ENCODE measurements at regions not wholly inside any gene's neighbourhood (a gene's known extent, or its start where the extent isn't known, plus 50 kb on each side); places are given as distances from the start of the nearest gene placed in this dataset.

GRCh38 chr1:103945774-103946173 lies 196.1 kb downstream of the AMY1C start:
- no peaks in the 10 kb centered on the region for H3K36me3 ChIP-seq (ENCODE audit: control insufficient read depth, insufficient read depth, low read length)
- H3K4me3 ChIP-seq (ENCODE audit: low read depth, low read length): no peak overlapping the region
- no peak overlapping the region for H3K9ac ChIP-seq (ENCODE audit: low read depth, low read length)
- no peaks in the 10 kb centered on the region for H3K9me3 ChIP-seq (ENCODE audit: control insufficient read depth, insufficient read depth, low read length)
- H3K4me1 ChIP-seq (ENCODE audit: control insufficient read depth, insufficient read depth, low read length): no peaks in the 10 kb centered on the region
- peaks cover 36% of the 10 kb centered on the region for H3K27me3 ChIP-seq (ENCODE audit: control insufficient read depth, insufficient read depth, low read length)

GRCh38 chr1:103948526-103948925 lies 198.8 kb downstream of the AMY1C start:
- no peak overlapping the region for H3K4me3 ChIP-seq (ENCODE audit: low read depth, low read length)
- H3K27me3 ChIP-seq (ENCODE audit: control insufficient read depth, insufficient read depth, low read length): peaks cover 11% of the 10 kb centered on the region
- no peaks in the 10 kb centered on the region for H3K36me3 ChIP-seq (ENCODE audit: control insufficient read depth, insufficient read depth, low read length)
- no peaks in the 10 kb centered on the region for H3K9me3 ChIP-seq (ENCODE audit: control insufficient read depth, insufficient read depth, low read length)
- no peaks in the 10 kb centered on the region for H3K4me1 ChIP-seq (ENCODE audit: control insufficient read depth, insufficient read depth, low read length)
- H3K9ac ChIP-seq (ENCODE audit: low read depth, low read length): no peak overlapping the region

GRCh38 chr1:103949779-103950178 lies 200.1 kb downstream of the AMY1C start:
- Histone ChIP-seq H3K4me3 (ENCODE audit: low read depth, low read length) (no peak overlapping the region), H3K4me1 (ENCODE audit: control insufficient read depth, insufficient read depth, low read length) (no peaks in the 10 kb centered on the region), H3K9me3 (ENCODE audit: control insufficient read depth, insufficient read depth, low read length) (no peaks in the 10 kb centered on the region)

GRCh38 chr1:103953386-103953785 lies 203.7 kb downstream of the AMY1C start:
- Histone ChIP-seq H3K27me3 (ENCODE audit: control insufficient read depth, insufficient read depth, low read length) (no peaks in the 10 kb centered on the region), H3K36me3 (ENCODE audit: control insufficient read depth, insufficient read depth, low read length) (no peaks in the 10 kb centered on the region), H3K4me1 (ENCODE audit: control insufficient read depth, insufficient read depth, low read length) (no peaks in the 10 kb centered on the region), H3K9me3 (ENCODE audit: control insufficient read depth, insufficient read depth, low read length) (no peaks in the 10 kb centered on the region), H3K9ac (ENCODE audit: low read depth, low read length) (no peak overlapping the region), H3K4me3 (ENCODE audit: low read depth, low read length) (no peak overlapping the region)

More at GRCh38 chr1:103949779-103950178, 200.1 kb downstream of the AMY1C start:
- H3K9ac ChIP-seq (ENCODE audit: low read depth, low read length): no peak overlapping the region
- H3K27me3 ChIP-seq (ENCODE audit: control insufficient read depth, insufficient read depth, low read length): no peaks in the 10 kb centered on the region
- no peaks in the 10 kb centered on the region for H3K36me3 ChIP-seq (ENCODE audit: control insufficient read depth, insufficient read depth, low read length)

- no peak overlapping the region for H3K9ac ChIP-seq (ENCODE audit: low read depth, low read length)
- no peak overlapping the region for H3K4me3 ChIP-seq (ENCODE audit: low read depth, low read length)
- H3K36me3 ChIP-seq (ENCODE audit: control insufficient read depth, insufficient read depth, low read length): no peaks in the 10 kb centered on the region
- no peaks in the 10 kb centered on the region for H3K4me1 ChIP-seq (ENCODE audit: control insufficient read depth, insufficient read depth, low read length)
- H3K27me3 ChIP-seq (ENCODE audit: control insufficient read depth, insufficient read depth, low read length): no peaks in the 10 kb centered on the region
- H3K9me3 ChIP-seq (ENCODE audit: control insufficient read depth, insufficient read depth, low read length): peaks cover 4% of the 10 kb centered on the region
Observed at GRCh38 chr1:103958699-103959098, 209.0 kb downstream of the AMY1C start.

GRCh38 chr1:103959565-103959964 lies 209.9 kb downstream of the AMY1C start:
- H3K9ac ChIP-seq (ENCODE audit: low read depth, low read length): no peak overlapping the region
- no peaks in the 10 kb centered on the region for H3K4me1 ChIP-seq (ENCODE audit: control insufficient read depth, insufficient read depth, low read length)
- H3K36me3 ChIP-seq (ENCODE audit: control insufficient read depth, insufficient read depth, low read length): no peaks in the 10 kb centered on the region
- no peak overlapping the region for H3K4me3 ChIP-seq (ENCODE audit: low read depth, low read length)
- H3K27me3 ChIP-seq (ENCODE audit: control insufficient read depth, insufficient read depth, low read length): no peaks in the 10 kb centered on the region
- peaks cover 4% of the 10 kb centered on the region for H3K9me3 ChIP-seq (ENCODE audit: control insufficient read depth, insufficient read depth, low read length)

- peaks cover 4% of the 10 kb centered on the region for H3K9me3 ChIP-seq (ENCODE audit: control insufficient read depth, insufficient read depth, low read length)
- H3K9ac ChIP-seq (ENCODE audit: low read depth, low read length): no peak overlapping the region
- no peaks in the 10 kb centered on the region for H3K4me1 ChIP-seq (ENCODE audit: control insufficient read depth, insufficient read depth, low read length)
- no peak overlapping the region for H3K4me3 ChIP-seq (ENCODE audit: low read depth, low read length)
- H3K27me3 ChIP-seq (ENCODE audit: control insufficient read depth, insufficient read depth, low read length): no peaks in the 10 kb centered on the region
- H3K36me3 ChIP-seq (ENCODE audit: control insufficient read depth, insufficient read depth, low read length): no peaks in the 10 kb centered on the region
Observed at GRCh38 chr1:103960045-103960444, 210.3 kb downstream of the AMY1C start.

GRCh38 chr1:103960710-103961109 lies 211.0 kb downstream of the AMY1C start:
- H3K9me3 ChIP-seq (ENCODE audit: control insufficient read depth, insufficient read depth, low read length): peaks cover 4% of the 10 kb centered on the region
- no peaks in the 10 kb centered on the region for H3K4me1 ChIP-seq (ENCODE audit: control insufficient read depth, insufficient read depth, low read length)

GRCh38 chr1:103986792-103987191 lies 237.1 kb downstream of the AMY1C start:
- Histone ChIP-seq H3K9ac (ENCODE audit: low read depth, low read length) (no peak overlapping the region), H3K4me1 (ENCODE audit: control insufficient read depth, insufficient read depth, low read length) (no peaks in the 10 kb centered on the region), H3K27me3 (ENCODE audit: control insufficient read depth, insufficient read depth, low read length) (no peaks in the 10 kb centered on the region), H3K4me3 (ENCODE audit: low read depth, low read length) (no peak overlapping the region), H3K36me3 (ENCODE audit: control insufficient read depth, insufficient read depth, low read length) (no peaks in the 10 kb centered on the region), H3K9me3 (ENCODE audit: control insufficient read depth, insufficient read depth, low read length) (no peaks in the 10 kb centered on the region)

More at GRCh38 chr1:103960710-103961109, 211.0 kb downstream of the AMY1C start:
- no peaks in the 10 kb centered on the region for H3K27me3 ChIP-seq (ENCODE audit: control insufficient read depth, insufficient read depth, low read length)
- H3K36me3 ChIP-seq (ENCODE audit: control insufficient read depth, insufficient read depth, low read length): no peaks in the 10 kb centered on the region
- H3K4me3 ChIP-seq (ENCODE audit: low read depth, low read length): no peak overlapping the region
- H3K9ac ChIP-seq (ENCODE audit: low read depth, low read length): no peak overlapping the region

- Histone ChIP-seq H3K4me3 (ENCODE audit: low read depth, low read length) (no peak overlapping the region), H3K27me3 (ENCODE audit: control insufficient read depth, insufficient read depth, low read length) (no peaks in the 10 kb centered on the region), H3K9ac (ENCODE audit: low read depth, low read length) (no peak overlapping the region), H3K4me1 (ENCODE audit: control insufficient read depth, insufficient read depth, low read length) (no peaks in the 10 kb centered on the region), H3K36me3 (ENCODE audit: control insufficient read depth, insufficient read depth, low read length) (no peaks in the 10 kb centered on the region), H3K9me3 (ENCODE audit: control insufficient read depth, insufficient read depth, low read length) (no peaks in the 10 kb centered on the region)
Observed at GRCh38 chr1:103997631-103998030, 247.9 kb downstream of the AMY1C start.

- Histone ChIP-seq H3K9me3 (ENCODE audit: control insufficient read depth, insufficient read depth, low read length) (no peaks in the 10 kb centered on the region), H3K4me1 (ENCODE audit: control insufficient read depth, insufficient read depth, low read length) (no peaks in the 10 kb centered on the region), H3K27me3 (ENCODE audit: control insufficient read depth, insufficient read depth, low read length) (no peaks in the 10 kb centered on the region), H3K36me3 (ENCODE audit: control insufficient read depth, insufficient read depth, low read length) (no peaks in the 10 kb centered on the region), H3K4me3 (ENCODE audit: low read depth, low read length) (no peak overlapping the region), H3K9ac (ENCODE audit: low read depth, low read length) (no peak overlapping the region)
Observed at GRCh38 chr1:104018922-104019674, 269.4 kb downstream of the AMY1C start.

- Histone ChIP-seq H3K4me3 (ENCODE audit: low read depth, low read length) (no peak overlapping the region), H3K36me3 (ENCODE audit: control insufficient read depth, insufficient read depth, low read length) (no peaks in the 10 kb centered on the region), H3K9me3 (ENCODE audit: control insufficient read depth, insufficient read depth, low read length) (no peaks in the 10 kb centered on the region), H3K9ac (ENCODE audit: low read depth, low read length) (no peak overlapping the region), H3K4me1 (ENCODE audit: control insufficient read depth, insufficient read depth, low read length) (no peaks in the 10 kb centered on the region), H3K27me3 (ENCODE audit: control insufficient read depth, insufficient read depth, low read length) (no peaks in the 10 kb centered on the region)
Observed at GRCh38 chr1:104019675-104020049, 270.0 kb downstream of the AMY1C start.

Measured in iPS-15b (cell line).